Kidney (tissue), 13 donors: ENCODE measurements at regions not wholly inside any gene's neighbourhood (a gene's known extent, or its start where the extent isn't known, plus 50 kb on each side); places are given as distances from the start of the nearest gene placed in this dataset.
"Not testable (repeated sequence)": the region's sequence is repeated elsewhere in the genome, so short reads cannot be mapped to it uniquely, and the experiment has no call there.

Experiments used
- DNase-seq, 5 donors: peaks; one replicate each; pipeline ENCODE4 v3.0.0-alpha.2; 2013 to 2020
- FAIRE-seq: peaks from 2 replicates; lab custom pipeline; 2012; peaks lifted over from hg19 to GRCh38; lab: Jason Lieb, UNC
- H3K27ac ChIP-seq, 2 donors: one replicate each; pipeline ENCODE4 v1.7.0; 2013; ENCODE audit warnings: low read depth in 2 of 2, low read length in 2 of 2, inconsistent platforms in 1 of 2
- H3K27me3 ChIP-seq: one replicate; pipeline ENCODE4 v1.7.1; 2013; ENCODE audit warnings: low read length, inconsistent platforms; ENCODE audit not compliant: control insufficient read depth, insufficient read depth
- H3K36me3 ChIP-seq, 3 donors: one replicate each; pipeline versions ENCODE4 v1.7.0 to v1.7.1; 2013; ENCODE audit warnings: low read length in 3 of 3, control low read depth in 1 of 3, inconsistent platforms in 1 of 3; ENCODE audit not compliant: insufficient read depth in 3 of 3, control insufficient read depth in 2 of 3
- H3K4me1 ChIP-seq, 3 donors: one replicate each; pipeline versions ENCODE4 v1.7.0 to v1.7.1; 2013; ENCODE audit warnings: low read length in 3 of 3, inconsistent platforms in 1 of 3, low read depth in 1 of 3; ENCODE audit not compliant: control insufficient read depth in 2 of 3, insufficient read depth in 2 of 3
- H3K4me3 ChIP-seq, 3 donors: one replicate each; pipeline versions ENCODE4 v1.7.0 to v1.8.1; 2013; ENCODE audit warnings: low read length in 3 of 3, control low read depth in 1 of 3, inconsistent platforms in 1 of 3
- H3K9ac ChIP-seq, 3 donors: one replicate each; pipeline versions ENCODE4 v1.7.0 to v1.7.1; 2013; ENCODE audit warnings: low read length in 3 of 3, control low read depth in 1 of 3, inconsistent platforms in 1 of 3
- H3K9me3 ChIP-seq, 3 donors: one replicate each; pipeline versions ENCODE4 v1.7.0 to v1.7.1; 2013; ENCODE audit warnings: low read length in 3 of 3, control low read depth in 1 of 3, inconsistent platforms in 1 of 3; ENCODE audit not compliant: control insufficient read depth in 2 of 3, insufficient read depth in 1 of 3
- CTCF ChIP-seq: IDR thresholded peaks from 3 replicates; pipeline ENCODE4 v1.5.1; 2012; ENCODE audit warnings: mild to moderate bottlenecking, moderate library complexity, borderline replicate concordance; ENCODE audit not compliant: insufficient read depth; ENCODE audit errors: extremely low read depth
- intact Hi-C: fragments of 100-400 bp; cut with DNase I; formaldehyde crosslinking; loops from one replicate; pipeline ENCODE4 v1.11.1; 2022
- donor health status: control.
- donor health status: control.
- donor health status: control.
- donor health status: control.
- donor health status: control.
- donor health status: DM: yes; HTN: yes; CAD: no.
- donor health status: Normal renal cell carcinoma (clear cell type).

GRCh38 chr14:80291101-80291500, 79.8 kb upstream of the DIO2 start:
- peaks cover 0 to 6% (median 0%) of the 10 kb centered on the region in 3 donors for H3K9me3 ChIP-seq
- DNase-seq, result no peak
- H3K9ac ChIP-seq, result no peak overlapping the region
- no peaks in the 10 kb centered on the region for H3K27me3 ChIP-seq
- no peak overlapping the region for H3K27ac ChIP-seq
- TF ChIP-seq CTCF, result no peak
- no peaks in the 10 kb centered on the region for H3K36me3 ChIP-seq
- intact Hi-C loops, result no loop called here
- H3K4me1 ChIP-seq, result no peaks in the 10 kb centered on the region
- FAIRE-seq, result no peak
- H3K4me3 ChIP-seq, result no peak overlapping the region

GRCh38 chr14:80286744-80287143, 75.4 kb upstream of the DIO2 start:
- peak in 1 of 5 donors; percentile 51 for DNase-seq
- H3K4me1 ChIP-seq, H3K9me3 ChIP-seq, FAIRE-seq, H3K4me3 ChIP-seq, intact Hi-C loops, H3K27me3 ChIP-seq, H3K36me3 ChIP-seq, H3K27ac ChIP-seq, H3K9ac ChIP-seq: not testable (repeated sequence)

- no peaks in the 10 kb centered on the region for H3K9me3 ChIP-seq
- TF ChIP-seq CTCF, result no peak
- H3K27me3 ChIP-seq, result no peaks in the 10 kb centered on the region
- H3K27ac ChIP-seq, result no peak overlapping the region
- no peak for FAIRE-seq
- H3K36me3 ChIP-seq, result no peaks in the 10 kb centered on the region
- H3K4me1 ChIP-seq, result no peaks in the 10 kb centered on the region
- no peak for DNase-seq
- no peak overlapping the region for H3K4me3 ChIP-seq
- intact Hi-C loops, result no loop called here
- H3K9ac ChIP-seq, result no peak overlapping the region
Measured at GRCh38 chr14:80278293-80279023, 67.2 kb upstream of the DIO2 start.

- H3K4me1 ChIP-seq, result no peaks in the 10 kb centered on the region
- no peaks in the 10 kb centered on the region for H3K9me3 ChIP-seq
- H3K27ac ChIP-seq, result no peak overlapping the region
- intact Hi-C loops, result no loop called here
- H3K9ac ChIP-seq, result no peak overlapping the region
- no peak for TF ChIP-seq CTCF
- H3K27me3 ChIP-seq, result no peaks in the 10 kb centered on the region
- FAIRE-seq (no peak), DNase-seq (no peak)
- no peak overlapping the region for H3K4me3 ChIP-seq
- no peaks in the 10 kb centered on the region for H3K36me3 ChIP-seq
Measured at GRCh38 chr14:80275208-80275850, 64.0 kb upstream of the DIO2 start.

- H3K36me3 ChIP-seq, H3K4me3 ChIP-seq, H3K27ac ChIP-seq, DNase-seq, H3K4me1 ChIP-seq, H3K9ac ChIP-seq, FAIRE-seq, H3K9me3 ChIP-seq, H3K27me3 ChIP-seq, intact Hi-C loops: not testable (repeated sequence)
Measured at GRCh38 chr14:80274310-80274709, 63.0 kb upstream of the DIO2 start.
